Right lobe of liver (tissue), 4 donors: ENCODE measurements at regions not wholly inside any gene's neighbourhood (a gene's known extent, or its start where the extent isn't known, plus 50 kb on each side); places are given as distances from the start of the nearest gene placed in this dataset.

Experiments
- CTCF ChIP-seq, 4 donors: fragments of 200-600 bp in 3 of 4; fragments of 450-650 bp in 1 of 4; IDR thresholded peaks; one replicate each; pipeline versions ENCODE4 v1.5.1 to v1.8.0; 2016 to 2022; ENCODE audit warnings: antibody characterized with exemption in 4 of 4, mild to moderate bottlenecking in 2 of 4
- POLR2A ChIP-seq: fragments of 450-650 bp; IDR thresholded peaks from one replicate; pipeline ENCODE4 v1.6.1; 2017; ENCODE audit warnings: antibody characterized with exemption, mild to moderate bottlenecking
- donor health status: DM: no; HTN: no; CAD: no.
- donor health status: DM: no; HTN: no; CAD: no.
- donor health status: DM: no; HTN: yes; CAD: no.

GRCh38 chr20:19100975-19101374, 111.5 kb upstream of the SLC24A3 start:
- TF ChIP-seq CTCF (IDR thresholded peaks at IDR 0.05) = no peak
- no peak for TF ChIP-seq POLR2A
